CD14-positive monocyte (primary cell): ENCODE measurements at regions not wholly inside any gene's neighbourhood (a gene's known extent, or its start where the extent isn't known, plus 50 kb on each side); places are given as distances from the start of the nearest gene placed in this dataset.

Source experiments
- DNase-seq, 3 donors: peaks; one replicate each; pipeline ENCODE4 v3.0.0-alpha.2; 2011 to 2022
- H2AFZ ChIP-seq: 2 replicates; pipeline ENCODE4 v1.6.0; 2012; ENCODE audit warnings: mild to moderate bottlenecking, low read depth, low read length, inconsistent platforms; ENCODE audit not compliant: insufficient read depth, poor library complexity, severe bottlenecking
- H3K27ac ChIP-seq, 2 donors: 1 replicate in 1 of 2; 2 replicates in 1 of 2; pipeline ENCODE4 v1.5.1; 2012 to 2013; ENCODE audit warnings: low read length in 2 of 2, control low read depth in 1 of 2, inconsistent platforms in 1 of 2, low read depth in 1 of 2, mild to moderate bottlenecking in 1 of 2
- H3K27me3 ChIP-seq, 2 donors: one replicate each; pipeline versions ENCODE4 v1.6.0 to v1.6.1; 2011 to 2013; ENCODE audit warnings: low read length in 2 of 2; ENCODE audit not compliant: control insufficient read depth in 2 of 2, insufficient read depth in 2 of 2
- H3K36me3 ChIP-seq, 2 donors: replicated peaks in 1 of 2; 1 replicate in 1 of 2; 2 replicates in 1 of 2; pipeline versions ENCODE4 v1.5.1 to v1.6.1; 2012 to 2013; ENCODE audit warnings: low read length in 2 of 2, control low read depth in 1 of 2, inconsistent platforms in 1 of 2, mild to moderate bottlenecking in 1 of 2; ENCODE audit not compliant: insufficient read depth in 2 of 2, control insufficient read depth in 1 of 2
- H3K4me1 ChIP-seq, 2 donors: 1 replicate in 1 of 2; 2 replicates in 1 of 2; pipeline versions ENCODE4 v1.5.1 to v1.6.1; 2012 to 2013; ENCODE audit warnings: low read length in 2 of 2, control low read depth in 1 of 2, inconsistent platforms in 1 of 2, mild to moderate bottlenecking in 1 of 2, moderate library complexity in 1 of 2; ENCODE audit not compliant: insufficient read depth in 2 of 2, control insufficient read depth in 1 of 2
- H3K4me2 ChIP-seq: replicated peaks from 2 replicates; pipeline ENCODE3; 2012; ENCODE audit warnings: low read length, moderate library complexity, mild to moderate bottlenecking; ENCODE audit not compliant: poor library complexity, severe bottlenecking; ENCODE audit errors: extremely low read depth
- H3K4me3 ChIP-seq, 3 experiments: fragments of 200-600 bp in 1 of 3; sonication (generic) in 1 of 3; replicated peaks in 1 of 3; 1 replicate in 2 of 3; 2 replicates in 1 of 3; pipeline ENCODE4 v1.5.1; 2011 to 2013; ENCODE audit warnings: low read length in 3 of 3, mild to moderate bottlenecking in 3 of 3, control low read depth in 2 of 3, low read depth in 2 of 3, inconsistent platforms in 1 of 3, moderate library complexity in 1 of 3
- H3K79me2 ChIP-seq: 2 replicates; pipeline ENCODE4 v1.6.0; 2012; ENCODE audit warnings: mild to moderate bottlenecking, control low read depth, inconsistent platforms, low read length, moderate library complexity; ENCODE audit not compliant: insufficient read depth
- H3K9ac ChIP-seq: 2 replicates; pipeline ENCODE4 v1.6.0; 2017; ENCODE audit warnings: low read length, mild to moderate bottlenecking; ENCODE audit not compliant: insufficient read depth, poor library complexity, severe bottlenecking
- H3K9me3 ChIP-seq, 2 donors: replicated peaks in 1 of 2; 1 replicate in 1 of 2; 2 replicates in 1 of 2; pipeline versions ENCODE4 v1.5.1 to v1.6.1; 2012 to 2013; ENCODE audit warnings: low read length in 2 of 2, control low read depth in 1 of 2; ENCODE audit not compliant: control insufficient read depth in 1 of 2, insufficient read depth in 1 of 2
- H4K20me1 ChIP-seq: 2 replicates; pipeline ENCODE4 v1.6.0; 2012; ENCODE audit warnings: mild to moderate bottlenecking, low read length, control low read depth, moderate library complexity; ENCODE audit not compliant: insufficient read depth
- H3K27ac Mint-ChIP-seq, 7 donors: one replicate each; pipeline ENCODE4 v1.8.0; 2020; ENCODE audit warnings: mild to moderate bottlenecking in 7 of 7, mixed read lengths in 7 of 7, moderate library complexity in 6 of 7, inconsistent platforms in 2 of 7
- H3K27me3 Mint-ChIP-seq, 3 donors: one replicate each; pipeline ENCODE4 v1.8.0; 2021 to 2022; ENCODE audit warnings: low read depth in 3 of 3, mild to moderate bottlenecking in 3 of 3, mixed read lengths in 3 of 3, moderate library complexity in 3 of 3, inconsistent platforms in 1 of 3
- H3K36me3 Mint-ChIP-seq, 2 donors: one replicate each; pipeline ENCODE4 v1.8.0; 2020; ENCODE audit warnings: mixed read lengths in 2 of 2, inconsistent platforms in 1 of 2, mild to moderate bottlenecking in 1 of 2
- H3K4me1 Mint-ChIP-seq: one replicate; pipeline ENCODE4 v1.8.0; 2020; ENCODE audit warnings: mild to moderate bottlenecking, mixed read lengths
- H3K4me3 Mint-ChIP-seq, 2 donors: one replicate each; pipeline ENCODE4 v1.8.0; 2020; ENCODE audit warnings: mild to moderate bottlenecking in 2 of 2, mixed read lengths in 2 of 2, moderate library complexity in 1 of 2
- H3K9me3 Mint-ChIP-seq, 7 donors: one replicate each; pipeline ENCODE4 v1.8.0; 2020 to 2022; ENCODE audit warnings: mixed read lengths in 7 of 7, mild to moderate bottlenecking in 6 of 7, moderate library complexity in 6 of 7, inconsistent platforms in 2 of 7
- CTCF ChIP-seq: fragments of 200-600 bp; IDR thresholded peaks from one replicate; pipeline ENCODE4 v1.8.0; 2022; ENCODE audit warnings: antibody characterized with exemption, mild to moderate bottlenecking
- WGBS: methylation state at CpG from one replicate; pipeline ENCODE4 v1.1.5; 2013; ENCODE audit warnings: missing lambda C conversion rate; ENCODE audit not compliant: insufficient coverage; 5-methylcytosine and 5-hydroxymethylcytosine counted together
- intact Hi-C, 2 donors: fragments of 100-400 bp; cut with micrococcal nuclease; formaldehyde crosslinking; loops; one replicate each; pipeline versions ENCODE4 v1.15.0 to v1.15.1; 2023

DNA sequence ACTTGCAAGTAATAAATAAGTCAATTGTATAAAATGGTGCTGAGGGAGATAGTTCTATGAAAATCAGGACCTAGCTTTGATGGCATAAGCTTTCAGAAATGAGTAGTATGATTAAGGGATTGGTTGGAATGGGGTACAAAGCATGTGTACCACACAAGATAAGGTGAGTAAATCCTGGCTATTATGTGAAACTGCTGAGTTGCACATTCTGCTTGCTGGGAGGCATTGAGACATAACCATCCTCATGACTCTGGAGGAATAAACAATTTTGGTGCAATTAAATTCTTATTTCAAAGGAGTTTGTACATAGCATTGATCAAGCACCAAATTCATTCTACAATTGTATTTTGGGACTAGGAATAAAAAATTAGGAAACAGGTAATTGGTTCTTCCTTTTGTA lies 755.2 kb upstream of the ACO1 start:
- Histone ChIP-seq H3K36me3 (no peaks in the 10 kb centered on the region), H3K9me3 (no peaks in the 10 kb centered on the region), H3K4me2 (no peak overlapping the region), H3K27ac (no peak overlapping the region), H4K20me1 (no peaks in the 10 kb centered on the region), H3K27me3 (no peaks in the 10 kb centered on the region), H3K4me1 (no peaks in the 10 kb centered on the region), H2AFZ (no peak overlapping the region), H3K4me3 (no peak overlapping the region), H3K9ac (no peak overlapping the region), H3K79me2 (no peaks in the 10 kb centered on the region)
- no peaks in the 10 kb centered on the region for H3K27me3 Mint-ChIP-seq
- H3K4me3 Mint-ChIP-seq: no peak overlapping the region
- no peaks in the 10 kb centered on the region for H3K4me1 Mint-ChIP-seq
- H3K36me3 Mint-ChIP-seq: no peaks in the 10 kb centered on the region
- no peak for TF ChIP-seq CTCF
- H3K27ac Mint-ChIP-seq: no peak overlapping the region
- intact Hi-C loops: no loop called here
- no peak for DNase-seq
- H3K9me3 Mint-ChIP-seq: peaks cover 0 to 1% (median 0%) of the 10 kb centered on the region in 7 donors

- no CpG with 5 or more reads among the region's 2 CpGs for WGBS
- H3K27me3 Mint-ChIP-seq: no peaks in the 10 kb centered on the region
Observed at GRCh38 chr9:31637265-31637664, 747.2 kb upstream of the ACO1 start.

More at GRCh38 chr9:31637265-31637664, 747.2 kb upstream of the ACO1 start:
- Histone ChIP-seq H3K9ac (no peak overlapping the region), H3K4me1 (no peaks in the 10 kb centered on the region), H3K4me2 (no peak overlapping the region), H2AFZ (no peak overlapping the region), H4K20me1 (no peaks in the 10 kb centered on the region), H3K36me3 (no peaks in the 10 kb centered on the region), H3K79me2 (no peaks in the 10 kb centered on the region), H3K27me3 (no peaks in the 10 kb centered on the region), H3K27ac (no peak overlapping the region), H3K9me3 (no peaks in the 10 kb centered on the region), H3K4me3 (no peak overlapping the region)
- no peaks in the 10 kb centered on the region for H3K36me3 Mint-ChIP-seq
- intact Hi-C loops: no loop called here
- H3K4me1 Mint-ChIP-seq: no peaks in the 10 kb centered on the region
- peaks cover 0 to 2% (median 0%) of the 10 kb centered on the region in 7 donors for H3K9me3 Mint-ChIP-seq
- H3K4me3 Mint-ChIP-seq: no peak overlapping the region
- no peak overlapping the region for H3K27ac Mint-ChIP-seq
- DNase-seq: no peak
- TF ChIP-seq CTCF: no peak
